Astrocyte (in vitro differentiated cells and primary cell): ENCODE measurements at regions not wholly inside any gene's neighbourhood (a gene's known extent, or its start where the extent isn't known, plus 50 kb on each side); places are given as distances from the start of the nearest gene placed in this dataset.

ENCODE experiments used
- CTCF ChIP-seq: IDR thresholded peaks from 2 replicates; pipeline ENCODE4 v1.5.1; 2011; ENCODE audit warnings: low read depth, mild to moderate bottlenecking, inconsistent platforms, low read length, moderate library complexity; ENCODE audit not compliant: insufficient read depth
- EZH2 ChIP-seq: IDR thresholded peaks from 2 replicates; pipeline ENCODE4 v1.6.1; 2012; ENCODE audit warnings: mild to moderate bottlenecking, low read length, inconsistent platforms; ENCODE audit not compliant: insufficient read depth

GRCh38 chr6:4451081-4451480 lies 315.7 kb upstream of the ECI2 start:
- no peak for TF ChIP-seq CTCF
- TF ChIP-seq EZH2 = no peak
